GM12873 (cell line): ENCODE measurements at regions not wholly inside any gene's neighbourhood (a gene's known extent, or its start where the extent isn't known, plus 50 kb on each side); places are given as distances from the start of the nearest gene placed in this dataset.

Source experiments
- CTCF ChIP-seq: IDR thresholded peaks from 2 replicates; pipeline ENCODE4 v1.5.1; 2012; ENCODE audit warnings: low read depth, mild to moderate bottlenecking, moderate library complexity, low read length, control low read depth; ENCODE audit not compliant: insufficient read depth; ENCODE audit errors: missing control alignments

GRCh38 chr11:28759311-28759710 lies 651.1 kb downstream of the METTL15 start:
- no peak for TF ChIP-seq CTCF

- TF ChIP-seq CTCF: no peak
Observed at GRCh38 chr11:28757725-28758515, 649.7 kb downstream of the METTL15 start.

- no peak for TF ChIP-seq CTCF
Observed at GRCh38 chr11:28756977-28757376, 648.8 kb downstream of the METTL15 start.

- no peak for TF ChIP-seq CTCF
Observed at GRCh38 chr11:28743061-28743550, 634.9 kb downstream of the METTL15 start.

- no peak for TF ChIP-seq CTCF
Observed at GRCh38 chr11:28739489-28740280, 631.5 kb downstream of the METTL15 start.

GRCh38 chr11:28738549-28738948 lies 630.4 kb downstream of the METTL15 start:
- no peak for TF ChIP-seq CTCF

- TF ChIP-seq CTCF: no peak
Observed at GRCh38 chr11:28736256-28736655, 628.1 kb downstream of the METTL15 start.
